ENCODE measurements at regions not wholly inside any gene's neighbourhood (a gene's known extent, or its start where the extent isn't known, plus 50 kb on each side); places are given as distances from the start of the nearest gene placed in this dataset.

GRCh38 chr10:8532647-8533046 lies 478.2 kb downstream of the GATA3 start:
- BruUV-seq (replicated peaks): no TSS peak
- Histone ChIP-seq H3K9me2 (ENCODE audit: insufficient read depth) (no peaks in the 10 kb centered on the region), H3K4me1 (ENCODE audit: control insufficient read depth in 1 of 2, insufficient read depth in 2 of 2, low read length in 2 of 2) (no peaks in the 10 kb centered on the region), H3K9ac (ENCODE audit: low read length) (no peak overlapping the region), H3K36me3 (ENCODE audit: control insufficient read depth in 1 of 2, insufficient read depth in 2 of 2, low read length in 2 of 2) (no peaks in the 10 kb centered on the region), H3K9me3 (ENCODE audit: control insufficient read depth in 1 of 2, insufficient read depth in 1 of 2, low read depth in 1 of 2, low read length in 2 of 2) (peaks cover 3 to 17% of the 10 kb centered on the region in 2 experiments; a peak in 1 of 4 replicates), H3K4me2 (ENCODE audit: low read length) (no peak overlapping the region), H2AFZ (ENCODE audit: low read depth, low read length, poor library complexity, severe bottlenecking) (no peak overlapping the region), H4K20me1 (ENCODE audit: insufficient read depth) (no peaks in the 10 kb centered on the region), H3K27ac (ENCODE audit: low read depth, low read length) (no peak overlapping the region), H3K4me3 (replicated peaks in 1 of 2; ENCODE audit: low read depth in 1 of 2, low read length in 2 of 2) (no peak overlapping the region), H3K79me2 (ENCODE audit: insufficient read depth, low read length) (no peaks in the 10 kb centered on the region), H3K27me3 (ENCODE audit: insufficient read depth, low read length) (no peaks in the 10 kb centered on the region)
- CTCF ChIA-PET: no interaction called here
- TF ChIP-seq EZH2phosphoT487 (IDR thresholded peaks at IDR 0.05; ENCODE audit: borderline replicate concordance): no peak
- TF ChIP-seq JUND (IDR thresholded peaks at IDR 0.05): no peak
- TF ChIP-seq, protein P1, sequence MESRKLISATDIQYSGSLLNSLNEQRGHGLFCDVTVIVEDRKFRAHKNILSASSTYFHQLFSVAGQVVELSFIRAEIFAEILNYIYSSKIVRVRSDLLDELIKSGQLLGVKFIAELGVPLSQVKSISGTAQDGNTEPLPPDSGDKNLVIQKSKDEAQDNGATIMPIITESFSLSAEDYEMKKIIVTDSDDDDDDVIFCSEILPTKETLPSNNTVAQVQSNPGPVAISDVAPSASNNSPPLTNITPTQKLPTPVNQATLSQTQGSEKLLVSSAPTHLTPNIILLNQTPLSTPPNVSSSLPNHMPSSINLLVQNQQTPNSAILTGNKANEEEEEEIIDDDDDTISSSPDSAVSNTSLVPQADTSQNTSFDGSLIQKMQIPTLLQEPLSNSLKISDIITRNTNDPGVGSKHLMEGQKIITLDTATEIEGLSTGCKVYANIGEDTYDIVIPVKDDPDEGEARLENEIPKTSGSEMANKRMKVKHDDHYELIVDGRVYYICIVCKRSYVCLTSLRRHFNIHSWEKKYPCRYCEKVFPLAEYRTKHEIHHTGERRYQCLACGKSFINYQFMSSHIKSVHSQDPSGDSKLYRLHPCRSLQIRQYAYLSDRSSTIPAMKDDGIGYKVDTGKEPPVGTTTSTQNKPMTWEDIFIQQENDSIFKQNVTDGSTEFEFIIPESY (IDR thresholded peaks at IDR 0.05; ENCODE audit: extremely low read depth, insufficient replicate concordance, low read length): no peak
- TF ChIP-seq SIN3A (IDR thresholded peaks at IDR 0.05; ENCODE audit: low read depth): no peak
- TF ChIP-seq RAD21 (IDR thresholded peaks at IDR 0.05; ENCODE audit: low read depth): no peak
- TF ChIP-seq ZFX (IDR thresholded peaks at IDR 0.05): no peak
- no peak for TF ChIP-seq CEBPB (IDR thresholded peaks at IDR 0.05; ENCODE audit: low read depth)
- TF ChIP-seq ZNF274 (IDR thresholded peaks at IDR 0.05; ENCODE audit: low read depth, low read length): no peak
- TF ChIP-seq POLR2AphosphoS5 (IDR thresholded peaks at IDR 0.05; ENCODE audit: low read depth, low read length): no peak
- no peak for TF ChIP-seq REST (IDR thresholded peaks at IDR 0.05; ENCODE audit: low read depth)
- TF ChIP-seq FOSL1 (IDR thresholded peaks at IDR 0.05; ENCODE audit: low read depth): no peak
- no peak for TF ChIP-seq EZH2 (IDR thresholded peaks at IDR 0.05)
- no peak for TF ChIP-seq ATF3 (IDR thresholded peaks at IDR 0.05)
- no peak for TF ChIP-seq MAX (IDR thresholded peaks at IDR 0.05)
- TF ChIP-seq POLR2A (IDR thresholded peaks at IDR 0.05; ENCODE audit: borderline replicate concordance, extremely low read depth, insufficient read depth, insufficient read length): no peak
- no peak for TF ChIP-seq EGR1 (IDR thresholded peaks at IDR 0.05; ENCODE audit: low read depth)
- intact Hi-C loops (cut with micrococcal nuclease): loop anchor here (1.0 kb wide), 1 partner anchor 21 kb away; no protein-coding TSS in a partner anchor
- DNase-seq (ENCODE audit: low read depth, low spot score) (no peak), ATAC-seq (no peak)
- RAD21 ChIA-PET (ENCODE audit: low non-redundant PET in 1 of 2, low total read pairs in 2 of 2, uncharacterized antibody in 2 of 2, unreplicated experiment in 2 of 2): no interaction called here
- POLR2A ChIA-PET: no interaction called here

Data from HCT116 (cell line).